GM13976 (cell line): ENCODE measurements at regions not wholly inside any gene's neighbourhood (a gene's known extent, or its start where the extent isn't known, plus 50 kb on each side); places are given as distances from the start of the nearest gene placed in this dataset.
"Not testable (repeated sequence)": the region's sequence is repeated elsewhere in the genome, so short reads cannot be mapped to it uniquely, and the experiment has no call there.

Experiments
- DNase-seq: peaks from one replicate; pipeline ENCODE4 v3.0.0; 2012; ENCODE audit warnings: low spot score
- in situ Hi-C: fragments of 300-500 bp; cut with MboI; formaldehyde crosslinking; loops from one replicate; pipeline ENCODE4 v1.12.0; 2022; ENCODE audit warnings: low sequenced_read_pairs, mixed read lengths, inconsistent platforms; ENCODE audit not compliant: unreplicated experiment
- TF ChIP-seq, protein P1 (sequence below): IDR thresholded peaks from 2 replicates; pipeline ENCODE4 v1.5.1; 2012; ENCODE audit warnings: borderline replicate concordance, mild to moderate bottlenecking; ENCODE audit not compliant: insufficient read depth; ENCODE audit errors: extremely low read depth, missing control alignments, control extremely low read depth

DNA sequence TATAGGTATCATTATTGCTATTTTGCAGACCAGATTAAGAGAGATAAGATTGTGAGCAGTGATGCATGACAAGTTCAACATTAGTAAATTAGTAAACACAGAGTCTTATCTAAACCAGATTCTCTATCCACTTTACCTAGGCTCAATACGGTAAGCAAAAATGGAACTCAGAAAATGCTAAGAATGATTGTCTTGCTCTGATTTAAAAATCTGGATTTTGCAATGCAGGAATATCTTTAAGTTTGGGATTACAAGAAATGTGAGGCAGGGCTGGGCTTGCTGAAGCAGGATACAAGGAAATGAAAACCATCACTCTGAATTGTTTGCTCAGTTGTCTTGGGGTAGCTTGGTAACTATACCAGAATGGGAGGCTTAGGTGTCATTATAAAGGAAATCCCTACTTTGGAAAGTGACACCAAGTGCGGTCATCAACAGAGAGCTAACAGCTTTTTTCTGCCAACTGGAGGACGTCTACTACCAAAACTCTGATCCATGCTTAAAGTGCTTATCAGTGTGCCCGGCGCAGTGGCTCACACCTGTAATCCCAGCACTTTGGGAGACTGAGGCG, 332.7 kb upstream of the RUNX1 start:
- in situ Hi-C loops = no loop called here
- DNase-seq = no peak
- TF ChIP-seq, protein P1, sequence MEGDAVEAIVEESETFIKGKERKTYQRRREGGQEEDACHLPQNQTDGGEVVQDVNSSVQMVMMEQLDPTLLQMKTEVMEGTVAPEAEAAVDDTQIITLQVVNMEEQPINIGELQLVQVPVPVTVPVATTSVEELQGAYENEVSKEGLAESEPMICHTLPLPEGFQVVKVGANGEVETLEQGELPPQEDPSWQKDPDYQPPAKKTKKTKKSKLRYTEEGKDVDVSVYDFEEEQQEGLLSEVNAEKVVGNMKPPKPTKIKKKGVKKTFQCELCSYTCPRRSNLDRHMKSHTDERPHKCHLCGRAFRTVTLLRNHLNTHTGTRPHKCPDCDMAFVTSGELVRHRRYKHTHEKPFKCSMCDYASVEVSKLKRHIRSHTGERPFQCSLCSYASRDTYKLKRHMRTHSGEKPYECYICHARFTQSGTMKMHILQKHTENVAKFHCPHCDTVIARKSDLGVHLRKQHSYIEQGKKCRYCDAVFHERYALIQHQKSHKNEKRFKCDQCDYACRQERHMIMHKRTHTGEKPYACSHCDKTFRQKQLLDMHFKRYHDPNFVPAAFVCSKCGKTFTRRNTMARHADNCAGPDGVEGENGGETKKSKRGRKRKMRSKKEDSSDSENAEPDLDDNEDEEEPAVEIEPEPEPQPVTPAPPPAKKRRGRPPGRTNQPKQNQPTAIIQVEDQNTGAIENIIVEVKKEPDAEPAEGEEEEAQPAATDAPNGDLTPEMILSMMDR = no peak

DNA sequence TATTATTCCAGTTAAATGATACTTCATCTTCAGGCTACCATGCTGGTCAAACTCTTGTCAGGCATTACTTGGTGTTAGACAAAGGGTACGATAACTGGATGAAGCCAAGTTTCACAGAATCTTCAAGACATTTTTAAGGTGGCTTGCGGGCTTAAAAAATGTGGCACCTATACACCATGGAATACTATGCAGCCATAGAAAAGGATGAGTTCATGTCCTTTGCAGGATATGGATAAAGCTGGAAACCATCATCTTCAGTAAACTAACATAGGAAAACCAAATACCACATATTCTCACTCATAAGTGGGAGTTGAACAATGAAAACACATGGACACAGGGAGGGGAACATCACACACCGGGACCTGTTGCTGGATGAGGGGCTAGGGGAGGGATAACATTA, 331.2 kb upstream of the RUNX1 start:
- DNase-seq, in situ Hi-C loops: not testable (repeated sequence)

DNA sequence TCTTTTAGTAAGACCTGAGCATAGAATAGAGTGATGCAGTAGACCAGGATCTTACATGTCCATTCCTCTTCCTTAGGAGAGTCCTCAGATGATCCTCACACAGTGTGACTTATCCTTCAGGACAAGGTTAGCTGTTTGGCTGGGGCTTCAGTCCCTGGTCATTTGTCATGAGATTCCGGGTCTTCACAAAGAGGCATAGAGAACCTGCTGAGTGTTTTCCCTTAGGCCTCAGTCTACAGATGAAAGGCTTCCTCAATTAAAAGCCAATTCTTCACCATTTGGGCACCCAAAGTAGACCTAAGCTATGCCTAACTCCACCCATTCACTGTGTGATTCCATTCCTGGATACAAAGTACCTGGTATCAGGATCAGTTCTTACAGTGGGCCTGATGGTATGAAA, 329.8 kb upstream of the RUNX1 start:
- DNase-seq = no peak
- in situ Hi-C loops = no loop called here
- TF ChIP-seq, protein P1 = no peak

DNA sequence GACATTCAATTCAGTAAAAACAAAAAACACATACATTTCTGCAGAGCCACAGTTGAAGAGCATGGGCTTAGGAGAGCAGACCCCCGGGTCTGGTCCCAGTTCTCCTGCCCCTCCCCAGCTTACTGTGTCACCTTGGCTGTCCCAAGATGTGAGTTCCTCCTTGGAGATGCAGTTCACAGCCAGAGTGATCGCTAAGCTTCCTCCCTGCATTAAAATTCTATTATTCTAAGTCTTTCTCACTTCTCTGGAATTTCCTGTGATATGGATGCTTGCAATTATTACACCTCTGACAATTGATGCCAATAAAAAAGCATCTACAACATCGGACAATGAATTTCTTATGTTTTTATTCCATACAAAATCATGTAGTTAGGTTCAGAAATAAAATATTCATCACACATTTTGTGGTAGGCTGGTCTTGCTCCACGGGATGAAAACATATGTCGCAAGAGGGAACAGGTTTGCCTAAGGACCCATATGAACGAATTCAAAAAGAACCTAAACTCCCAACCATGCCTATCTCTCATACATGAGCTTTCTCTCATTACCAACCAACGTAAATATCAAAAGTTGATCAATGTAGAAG, 328.5 kb upstream of the RUNX1 start:
- DNase-seq = no peak
- in situ Hi-C loops = no loop called here

DNA sequence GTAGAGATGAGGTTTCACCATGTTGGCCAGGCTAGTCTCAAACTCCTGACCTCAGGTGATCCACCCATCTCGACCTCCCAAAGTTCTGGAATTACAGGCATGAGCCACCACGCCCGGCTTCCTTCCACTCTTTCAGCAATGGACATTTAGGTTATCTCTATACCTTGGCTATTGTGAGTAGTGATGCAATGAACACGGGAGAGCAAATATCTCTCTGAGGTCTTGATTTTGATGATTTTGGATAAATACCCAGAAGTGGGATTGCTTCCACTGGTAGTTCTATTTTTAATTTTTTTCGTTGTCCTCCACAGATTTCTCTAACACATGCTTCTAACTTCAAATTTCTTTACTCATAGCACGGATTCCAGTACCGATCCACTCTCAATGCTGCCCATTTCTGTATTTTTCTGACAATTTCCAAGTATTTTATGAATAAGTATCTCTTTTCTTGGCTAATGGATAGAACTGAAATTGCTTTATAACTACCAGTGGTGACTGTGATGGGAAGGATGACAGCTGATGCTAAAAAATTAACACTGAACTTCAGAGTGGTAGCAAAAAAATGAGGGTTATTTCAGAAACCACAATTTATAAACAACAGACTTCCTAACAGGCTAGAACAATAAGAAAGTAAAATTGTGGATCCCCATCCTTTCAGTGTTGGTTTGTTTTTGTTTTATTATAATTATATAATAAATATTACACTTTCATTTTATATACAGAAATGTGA, 327.5 kb upstream of the RUNX1 start:
- no peak for DNase-seq
- in situ Hi-C loops = no loop called here
- TF ChIP-seq, protein P1 = no peak

More for the DNA sequence above, 328.5 kb upstream of the RUNX1 start:
- TF ChIP-seq, protein P1 = no peak

DNA sequence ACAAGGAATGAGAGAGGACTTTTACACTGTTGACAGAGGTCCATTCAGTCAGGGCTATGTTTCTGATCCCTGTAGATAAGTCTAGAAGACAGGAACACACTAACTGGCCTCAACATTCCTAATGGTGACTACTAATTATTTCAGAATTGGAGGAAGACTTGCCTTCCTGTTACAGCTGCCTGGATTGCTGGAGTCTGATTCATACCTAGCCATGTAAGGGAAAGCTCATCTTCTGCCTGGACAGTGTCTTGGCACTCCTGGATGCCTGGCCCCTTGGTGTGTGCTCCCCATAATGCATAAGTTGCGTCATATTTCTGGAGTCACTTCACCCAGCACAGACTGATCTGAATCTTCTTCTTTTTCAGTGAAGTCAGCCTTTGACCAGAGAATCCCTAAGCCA, 326.0 kb upstream of the RUNX1 start:
- TF ChIP-seq, protein P1 = no peak
- in situ Hi-C loops = no loop called here
- no peak for DNase-seq

DNA sequence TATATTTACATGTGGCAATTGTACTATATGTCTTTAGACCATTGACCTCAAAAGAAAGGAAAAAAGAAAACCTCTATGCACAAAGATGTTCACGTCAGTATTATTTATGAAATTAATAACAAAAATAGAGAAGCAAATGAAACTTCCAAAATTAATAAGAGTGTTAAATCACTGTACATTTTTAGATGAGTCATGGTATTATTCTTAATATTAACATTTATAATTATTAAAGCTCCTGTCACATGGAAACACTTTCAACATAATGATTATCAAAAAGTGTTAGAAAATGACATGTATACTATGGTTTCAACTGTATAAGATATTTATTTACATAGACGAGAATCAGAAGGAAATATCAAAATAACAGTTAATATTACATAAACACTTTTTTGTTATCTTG, 324.9 kb upstream of the RUNX1 start:
- TF ChIP-seq, protein P1 = no peak
- in situ Hi-C loops = no loop called here
- DNase-seq = no peak
